ENCODE measurements at regions not wholly inside any gene's neighbourhood (a gene's known extent, or its start where the extent isn't known, plus 50 kb on each side); places are given as distances from the start of the nearest gene placed in this dataset.
"Not testable (repeated sequence)": the region's sequence is repeated elsewhere in the genome, so short reads cannot be mapped to it uniquely, and the experiment has no call there.

DNA sequence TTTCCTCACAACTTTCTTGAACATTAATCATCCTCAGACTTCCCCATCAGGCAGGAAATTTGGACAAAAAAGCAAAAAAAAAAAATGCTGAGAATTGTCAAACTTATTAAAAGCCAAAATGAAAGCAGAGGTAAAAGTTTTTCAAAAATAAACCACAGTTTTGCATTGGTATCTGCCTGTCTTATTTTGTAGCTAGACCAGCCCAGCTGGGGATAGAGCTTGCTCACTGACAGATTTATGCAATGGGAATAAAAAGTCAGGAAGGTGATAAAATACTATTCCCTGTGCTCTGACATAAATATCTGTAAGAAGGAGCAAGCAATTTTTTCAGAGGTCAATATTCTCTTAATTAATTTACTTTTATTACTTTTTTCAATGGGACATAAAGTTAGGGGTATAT lies 1006.7 kb upstream of the ALCAM start:
- H3K4me3 Mint-ChIP-seq: no peak overlapping the region
- H4K20me1 ChIP-seq (ENCODE audit: low read depth): no peaks in the 10 kb centered on the region
- H3K9ac ChIP-seq: no peak overlapping the region
- TF ChIP-seq, protein P1, sequence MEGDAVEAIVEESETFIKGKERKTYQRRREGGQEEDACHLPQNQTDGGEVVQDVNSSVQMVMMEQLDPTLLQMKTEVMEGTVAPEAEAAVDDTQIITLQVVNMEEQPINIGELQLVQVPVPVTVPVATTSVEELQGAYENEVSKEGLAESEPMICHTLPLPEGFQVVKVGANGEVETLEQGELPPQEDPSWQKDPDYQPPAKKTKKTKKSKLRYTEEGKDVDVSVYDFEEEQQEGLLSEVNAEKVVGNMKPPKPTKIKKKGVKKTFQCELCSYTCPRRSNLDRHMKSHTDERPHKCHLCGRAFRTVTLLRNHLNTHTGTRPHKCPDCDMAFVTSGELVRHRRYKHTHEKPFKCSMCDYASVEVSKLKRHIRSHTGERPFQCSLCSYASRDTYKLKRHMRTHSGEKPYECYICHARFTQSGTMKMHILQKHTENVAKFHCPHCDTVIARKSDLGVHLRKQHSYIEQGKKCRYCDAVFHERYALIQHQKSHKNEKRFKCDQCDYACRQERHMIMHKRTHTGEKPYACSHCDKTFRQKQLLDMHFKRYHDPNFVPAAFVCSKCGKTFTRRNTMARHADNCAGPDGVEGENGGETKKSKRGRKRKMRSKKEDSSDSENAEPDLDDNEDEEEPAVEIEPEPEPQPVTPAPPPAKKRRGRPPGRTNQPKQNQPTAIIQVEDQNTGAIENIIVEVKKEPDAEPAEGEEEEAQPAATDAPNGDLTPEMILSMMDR (IDR thresholded peaks at IDR 0.05): no peak
- no peak for TF ChIP-seq EZH2phosphoT487 (IDR thresholded peaks at IDR 0.05)
- no peak for TF ChIP-seq EZH2 (IDR thresholded peaks at IDR 0.05)
- no peaks in the 10 kb centered on the region for H3K27me3 Mint-ChIP-seq (ENCODE audit: insufficient read depth, low read depth)
- DNase-seq (ENCODE audit: low spot score): no peak
- no peaks in the 10 kb centered on the region for H3K9me3 Mint-ChIP-seq
- no peaks in the 10 kb centered on the region for H3K27me3 ChIP-seq
- no peaks in the 10 kb centered on the region for H3K79me2 ChIP-seq (ENCODE audit: low read depth)
- H3K27ac Mint-ChIP-seq: no peak overlapping the region
- H3K9me3 ChIP-seq (ENCODE audit: low read depth): no peaks in the 10 kb centered on the region
- no peak overlapping the region for H2AFZ ChIP-seq (replicated peaks)
- no peak overlapping the region for H3K4me2 ChIP-seq
- no peaks in the 10 kb centered on the region for H3K36me3 Mint-ChIP-seq
- H3K4me1 ChIP-seq: no peaks in the 10 kb centered on the region
- no peak overlapping the region for H3K4me3 ChIP-seq
- no peaks in the 10 kb centered on the region for H3K4me1 Mint-ChIP-seq
- no peak overlapping the region for H3K27ac ChIP-seq
- no peaks in the 10 kb centered on the region for H3K36me3 ChIP-seq
- H3F3A ChIP-seq (ENCODE audit: low read depth): no peaks in the 10 kb centered on the region

DNA sequence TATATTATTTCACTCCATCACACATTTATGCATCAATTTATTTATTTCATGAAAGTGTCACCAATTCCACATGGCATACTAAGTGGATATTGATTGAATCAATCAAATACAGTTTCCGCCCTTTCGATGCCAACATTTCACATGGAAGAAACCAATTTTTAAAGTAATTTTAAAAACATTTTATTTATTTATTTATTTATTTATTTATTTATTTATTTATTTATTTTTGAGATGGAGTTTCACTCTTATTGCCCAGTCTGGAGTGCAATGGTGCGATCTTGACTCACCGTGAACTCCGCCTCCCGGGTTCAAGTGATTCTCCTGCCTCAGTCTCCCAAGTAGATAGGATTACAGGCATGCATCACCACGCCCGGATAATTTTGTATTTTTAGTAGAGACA lies 1005.0 kb upstream of the ALCAM start:
- not testable (repeated sequence) for H3K27me3 Mint-ChIP-seq (ENCODE audit: insufficient read depth, low read depth); H3K4me2 ChIP-seq; H3K9me3 ChIP-seq (ENCODE audit: low read depth); H3K4me1 ChIP-seq; H3K36me3 ChIP-seq; H3K27ac Mint-ChIP-seq; H3K4me1 Mint-ChIP-seq; H3K4me3 ChIP-seq; H3K36me3 Mint-ChIP-seq; H4K20me1 ChIP-seq (ENCODE audit: low read depth); H3F3A ChIP-seq (ENCODE audit: low read depth); H2AFZ ChIP-seq (replicated peaks); DNase-seq (ENCODE audit: low spot score); H3K27ac ChIP-seq; H3K9ac ChIP-seq; H3K9me3 Mint-ChIP-seq; H3K27me3 ChIP-seq; H3K4me3 Mint-ChIP-seq; H3K79me2 ChIP-seq (ENCODE audit: low read depth)

DNA sequence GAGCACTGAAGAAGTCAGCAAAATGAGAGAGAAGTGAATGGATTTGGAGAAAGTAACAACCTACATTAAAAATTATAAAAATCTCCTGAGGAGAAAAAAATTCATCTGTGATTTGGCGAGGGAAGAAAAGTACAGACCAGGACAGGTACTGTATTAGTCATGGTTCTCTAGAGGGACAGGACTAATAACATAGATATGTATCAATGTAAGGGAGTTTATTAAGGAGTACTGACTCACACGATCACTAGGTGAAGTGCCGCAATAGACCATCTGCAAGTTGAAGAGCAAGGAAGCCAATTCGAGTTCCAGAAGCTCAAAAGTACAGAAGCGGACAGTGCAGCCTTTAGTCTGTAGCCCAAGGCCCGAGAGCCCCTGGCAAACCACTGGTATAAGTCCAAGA lies 1004.4 kb upstream of the ALCAM start:
- Mint-ChIP-seq H3K27ac (no peak overlapping the region), H3K27me3 (ENCODE audit: insufficient read depth, low read depth) (no peaks in the 10 kb centered on the region)

DNA sequence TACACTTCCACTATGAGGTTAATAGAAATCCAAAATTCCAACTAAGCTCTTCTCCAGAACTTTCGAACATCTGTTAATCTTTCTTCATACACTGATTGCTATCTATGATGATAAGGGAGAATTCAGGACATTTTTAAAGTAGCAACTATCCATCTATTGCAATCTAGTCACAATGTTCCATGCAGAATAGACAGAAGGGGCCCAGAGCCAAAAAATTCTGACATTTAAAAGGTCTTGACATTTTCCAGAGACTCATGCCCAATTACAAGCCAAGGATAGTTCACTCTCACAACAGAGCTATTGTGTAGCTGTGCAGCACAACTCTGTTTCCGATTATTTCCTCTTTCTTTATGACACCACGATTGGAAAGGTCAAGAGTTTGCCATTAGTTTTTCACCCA lies 999.7 kb upstream of the ALCAM start:
- Histone ChIP-seq H3K27ac (no peak overlapping the region), H3K9ac (no peak overlapping the region), H2AFZ (replicated peaks) (no peak overlapping the region), H4K20me1 (ENCODE audit: low read depth) (no peaks in the 10 kb centered on the region), H3K79me2 (ENCODE audit: low read depth) (no peaks in the 10 kb centered on the region), H3K4me1 (no peaks in the 10 kb centered on the region), H3K4me3 (no peak overlapping the region), H3K27me3 (no peaks in the 10 kb centered on the region), H3K36me3 (no peaks in the 10 kb centered on the region), H3K4me2 (no peak overlapping the region), H3F3A (ENCODE audit: low read depth) (no peaks in the 10 kb centered on the region), H3K9me3 (ENCODE audit: low read depth) (no peaks in the 10 kb centered on the region)
- no peak for DNase-seq (ENCODE audit: low spot score)
- Mint-ChIP-seq H3K36me3 (no peaks in the 10 kb centered on the region), H3K27ac (no peak overlapping the region), H3K9me3 (no peaks in the 10 kb centered on the region), H3K4me3 (no peak overlapping the region), H3K27me3 (ENCODE audit: insufficient read depth, low read depth) (no peaks in the 10 kb centered on the region), H3K4me1 (no peaks in the 10 kb centered on the region)
- TF ChIP-seq EZH2phosphoT487 (IDR thresholded peaks at IDR 0.05): no peak

More for the DNA sequence above, 1004.4 kb upstream of the ALCAM start:
- no peaks in the 10 kb centered on the region for H3K4me1 Mint-ChIP-seq
- H3K9me3 Mint-ChIP-seq: no peaks in the 10 kb centered on the region
- Histone ChIP-seq H3F3A (ENCODE audit: low read depth) (no peaks in the 10 kb centered on the region), H3K9ac (no peak overlapping the region), H3K9me3 (ENCODE audit: low read depth) (no peaks in the 10 kb centered on the region), H3K79me2 (ENCODE audit: low read depth) (no peaks in the 10 kb centered on the region), H3K4me3 (no peak overlapping the region), H3K4me2 (no peak overlapping the region), H3K36me3 (no peaks in the 10 kb centered on the region), H2AFZ (replicated peaks) (no peak overlapping the region), H3K27me3 (no peaks in the 10 kb centered on the region), H3K4me1 (no peaks in the 10 kb centered on the region), H4K20me1 (ENCODE audit: low read depth) (no peaks in the 10 kb centered on the region), H3K27ac (no peak overlapping the region)
- H3K36me3 Mint-ChIP-seq: no peaks in the 10 kb centered on the region
- TF ChIP-seq, protein P1 (IDR thresholded peaks at IDR 0.05): no peak
- TF ChIP-seq EZH2 (IDR thresholded peaks at IDR 0.05) (no peak), EZH2phosphoT487 (IDR thresholded peaks at IDR 0.05) (no peak)
- no peak overlapping the region for H3K4me3 Mint-ChIP-seq
- DNase-seq (ENCODE audit: low spot score): no peak

Data from neural progenitor cell (in vitro differentiated cells).